ENCODE measurements at regions not wholly inside any gene's neighbourhood (a gene's known extent, or its start where the extent isn't known, plus 50 kb on each side); places are given as distances from the start of the nearest gene placed in this dataset.

- no peak overlapping the region for H2BK120ac ChIP-seq (ENCODE audit: low read depth, low read length, poor library complexity, severe bottlenecking)
- H3K4ac ChIP-seq (ENCODE audit: low read depth, low read length), result no peak overlapping the region
- no peak overlapping the region for H4K8ac ChIP-seq (replicated peaks; ENCODE audit: insufficient read length, low read depth, low read length)
- H3T11ph ChIP-seq (ENCODE audit: low read length), result no peak overlapping the region
- Mint-ChIP-seq H3K27me3 (ENCODE audit: low read depth) (peaks cover 8% of the 10 kb centered on the region; the same call in 1 of the 2 replicates), H3K9me3 (no peaks in the 10 kb centered on the region), H3K36me3 (ENCODE audit: insufficient read depth in 1 of 3, low read depth in 3 of 3) (no peaks in the 10 kb centered on the region), H3K4me3 (no peak overlapping the region), H3K4me1 (peaks cover 18% of the 10 kb centered on the region in 2 experiments), H3K27ac (0 out of 7 replicates have a peak overlapping the region, but pooled peaks of 1 of the 3 experiments have one; percentile 15)
- no peak for DNase-seq
- no peaks in the 10 kb centered on the region for H3K79me2 ChIP-seq (ENCODE audit: insufficient read depth, low read length)
- no peak overlapping the region for H2BK20ac ChIP-seq (ENCODE audit: low read depth, low read length, poor library complexity, severe bottlenecking)
- no peaks in the 10 kb centered on the region for H4K20me1 ChIP-seq (ENCODE audit: control insufficient read depth, insufficient read depth, insufficient read length)
- no peak overlapping the region for H2BK12ac ChIP-seq (ENCODE audit: insufficient read length, low read depth, low read length)
- 0 out of 2 replicates have a peak, but pooled peaks cover 2% of the 10 kb centered on the region for H3K4me1 ChIP-seq (ENCODE audit: insufficient read depth, low read length)
- H3K27me3 ChIP-seq (ENCODE audit: insufficient read depth, low read length), result no peaks in the 10 kb centered on the region; the same call in 1 of the 2 replicates
- H2BK15ac ChIP-seq (ENCODE audit: low read depth, low read length), result no peak overlapping the region
- no peaks in the 10 kb centered on the region for H3K9me3 ChIP-seq (ENCODE audit: control insufficient read depth, low read depth, low read length)
- H3K14ac ChIP-seq (ENCODE audit: insufficient read depth, low read length), result no peak overlapping the region
- no peaks in the 10 kb centered on the region for H3K23me2 ChIP-seq (ENCODE audit: insufficient read length, low read depth, low read length, poor library complexity, severe bottlenecking)
- no peak overlapping the region for H3K56ac ChIP-seq (ENCODE audit: insufficient read length, low read depth, low read length)
- no peak overlapping the region for H3K4me2 ChIP-seq (ENCODE audit: insufficient read depth, insufficient read length, low read length)
- WGBS (ENCODE audit: extremely low coverage, insufficient read length, low lambda C conversion rate), result no CpG with 5 or more reads among the region's 4 CpGs
- TF ChIP-seq CTCF (conservative IDR thresholded peaks at IDR 0.05), result no peak
- H3K27ac ChIP-seq (ENCODE audit: insufficient read length, low read depth, low read length), result no peak overlapping the region
- no peak overlapping the region for H4K5ac ChIP-seq (ENCODE audit: insufficient read length, low read depth, low read length)
- H3K23ac ChIP-seq (ENCODE audit: insufficient read length, low read depth, low read length), result no peak overlapping the region
- no peak overlapping the region for H4K91ac ChIP-seq (ENCODE audit: insufficient read length, low read depth, low read length)
- H2AK5ac ChIP-seq (ENCODE audit: insufficient read length, low read length), result no peak overlapping the region
- no peaks in the 10 kb centered on the region for H3K79me1 ChIP-seq (ENCODE audit: insufficient read depth, low read depth, low read length, poor library complexity, severe bottlenecking)
- H3K9ac ChIP-seq (ENCODE audit: extremely low read depth, insufficient read length, low read length), result no peak overlapping the region
- no peak overlapping the region for H2AFZ ChIP-seq (ENCODE audit: low read length)
- no peak overlapping the region for H2BK5ac ChIP-seq (ENCODE audit: insufficient read length, low read length)
- H3K18ac ChIP-seq (ENCODE audit: insufficient read length, low read depth, low read length), result no peak overlapping the region
These were observed 131.9 kb downstream of the FAM43A start for GRCh38 chr3:194817592-194817930.
